ENCODE measurements at regions not wholly inside any gene's neighbourhood (a gene's known extent, or its start where the extent isn't known, plus 50 kb on each side); places are given as distances from the start of the nearest gene placed in this dataset.
A peak's percentile ranks its signal among the peaks of the same experiment; 100 is the strongest.
"Not testable (repeated sequence)": the region's sequence is repeated elsewhere in the genome, so short reads cannot be mapped to it uniquely, and the experiment has no call there.

GRCh38 chr13:20297181-20297580 is 65.1 kb upstream of the GJB6 start:
- no peak for ATAC-seq (ENCODE audit: low FRiP score in 2 of 2)
- Histone ChIP-seq H3K27me3 (peaks cover 0 to 8% (median 4%) of the 10 kb centered on the region in 4 donors), H3K36me3 (no peaks in the 10 kb centered on the region), H3K9me3 (no peaks in the 10 kb centered on the region), H3K4me1 (peaks cover 0 to 3% (median 0%) of the 10 kb centered on the region in 4 donors), H3K27ac (no peak overlapping the region), H3K4me3 (no peak overlapping the region)
- WGBS, 2 donors = 60 to 69% methylated on average over 3 of the region's 3 CpGs
- TF ChIP-seq POLR2A (IDR thresholded peaks at IDR 0.05) = no peak
- no peak for DNase-seq

GRCh38 chr13:20295956-20296355 is 63.8 kb upstream of the GJB6 start:
- no peak for ATAC-seq (ENCODE audit: low FRiP score in 2 of 2)
- Histone ChIP-seq H3K4me1 (no peaks in the 10 kb centered on the region), H3K9me3 (no peaks in the 10 kb centered on the region), H3K27me3 (no peaks in the 10 kb centered on the region), H3K4me3 (no peak overlapping the region), H3K36me3 (no peaks in the 10 kb centered on the region), H3K27ac (no peak overlapping the region)
- TF ChIP-seq CTCF (IDR thresholded peaks at IDR 0.05) (no peak), EP300 (IDR thresholded peaks at IDR 0.05) (no peak), POLR2A (IDR thresholded peaks at IDR 0.05) (no peak), POLR2AphosphoS5 (IDR thresholded peaks at IDR 0.05) (no peak)
- 85 to 86% methylated on average over 8 of the region's 8 CpGs for WGBS, 2 donors
- DNase-seq = no peak

GRCh38 chr13:20294497-20294896 is 62.4 kb upstream of the GJB6 start:
- DNase-seq = no peak
- no peak overlapping the region for H3K27ac ChIP-seq
- ATAC-seq (ENCODE audit: low FRiP score in 2 of 2) = no peak
- no peaks in the 10 kb centered on the region for H3K27me3 ChIP-seq
- H3K36me3 ChIP-seq = no peaks in the 10 kb centered on the region
- no peaks in the 10 kb centered on the region for H3K9me3 ChIP-seq
- no peak for TF ChIP-seq CTCF (IDR thresholded peaks at IDR 0.05)
- TF ChIP-seq POLR2AphosphoS5 (IDR thresholded peaks at IDR 0.05) = no peak
- TF ChIP-seq EP300 (IDR thresholded peaks at IDR 0.05) = no peak
- no peak for TF ChIP-seq POLR2A (IDR thresholded peaks at IDR 0.05)
- 58 to 68% methylated on average over 3 of the region's 3 CpGs for WGBS, 2 donors
- no peaks in the 10 kb centered on the region for H3K4me1 ChIP-seq
- H3K4me3 ChIP-seq = no peak overlapping the region

GRCh38 chr13:20292301-20292700 is 60.2 kb upstream of the GJB6 start:
- not testable (repeated sequence) for H3K27ac ChIP-seq; H3K9me3 ChIP-seq; ATAC-seq (ENCODE audit: low FRiP score in 2 of 2); H3K4me3 ChIP-seq; H3K36me3 ChIP-seq; H3K27me3 ChIP-seq; H3K4me1 ChIP-seq
- peak in 1 of 2 donors; percentile 64 for DNase-seq
- WGBS, 2 donors = 90 to 94% methylated on average over 9 to 17 of the region's 30 CpGs

GRCh38 chr13:20291675-20292074 is 59.6 kb upstream of the GJB6 start:
- TF ChIP-seq EP300 (IDR thresholded peaks at IDR 0.05) (no peak), POLR2A (IDR thresholded peaks at IDR 0.05) (no peak), POLR2AphosphoS5 (IDR thresholded peaks at IDR 0.05) (no peak), CTCF (IDR thresholded peaks at IDR 0.05) (no peak)
- H3K9me3 ChIP-seq = peaks cover 0 to 3% (median under 1%) of the 10 kb centered on the region in 4 donors
- no peaks in the 10 kb centered on the region for H3K36me3 ChIP-seq
- WGBS, 2 donors = 61 to 75% methylated on average over 5 of the region's 5 CpGs
- no peak overlapping the region for H3K27ac ChIP-seq
- no peaks in the 10 kb centered on the region for H3K27me3 ChIP-seq
- ATAC-seq (ENCODE audit: low FRiP score in 2 of 2) (no peak), DNase-seq (no peak)
- no peaks in the 10 kb centered on the region for H3K4me1 ChIP-seq
- H3K4me3 ChIP-seq = no peak overlapping the region

GRCh38 chr13:20291037-20291436 is 58.9 kb upstream of the GJB6 start:
- TF ChIP-seq POLR2A (IDR thresholded peaks at IDR 0.05) = no peak
- no peak for TF ChIP-seq CTCF (IDR thresholded peaks at IDR 0.05)
- TF ChIP-seq EP300 (IDR thresholded peaks at IDR 0.05) = no peak
- TF ChIP-seq POLR2AphosphoS5 (IDR thresholded peaks at IDR 0.05) = no peak
- 71 to 79% methylated on average over 7 of the region's 7 CpGs for WGBS, 2 donors
- no peaks in the 10 kb centered on the region for H3K36me3 ChIP-seq
- no peak for ATAC-seq (ENCODE audit: low FRiP score in 2 of 2)
- no peak for DNase-seq
- H3K4me1 ChIP-seq = no peaks in the 10 kb centered on the region
- no peaks in the 10 kb centered on the region for H3K27me3 ChIP-seq
- no peak overlapping the region for H3K27ac ChIP-seq
- no peak overlapping the region for H3K4me3 ChIP-seq
- peaks cover 0 to 10% (median 4%) of the 10 kb centered on the region in 4 donors for H3K9me3 ChIP-seq
